GM13977 (cell line): ENCODE measurements at regions not wholly inside any gene's neighbourhood (a gene's known extent, or its start where the extent isn't known, plus 50 kb on each side); places are given as distances from the start of the nearest gene placed in this dataset.

ENCODE experiments used
- DNase-seq: peaks from one replicate; pipeline ENCODE4 v3.0.0; 2012; ENCODE audit warnings: low spot score
- in situ Hi-C: fragments of 300-500 bp; cut with MboI; formaldehyde crosslinking; loops from one replicate; pipeline ENCODE4 v1.12.0; 2022; ENCODE audit warnings: low sequenced_read_pairs, low pct_unique_long_range_greater_than_20kb, mixed read lengths, inconsistent platforms; ENCODE audit not compliant: unreplicated experiment
- TF ChIP-seq, protein P1 (sequence below): IDR thresholded peaks from 2 replicates; pipeline ENCODE4 v1.5.1; 2012; ENCODE audit warnings: mild to moderate bottlenecking, control low read depth; ENCODE audit not compliant: insufficient read depth; ENCODE audit errors: extremely low read depth, missing control alignments

DNA sequence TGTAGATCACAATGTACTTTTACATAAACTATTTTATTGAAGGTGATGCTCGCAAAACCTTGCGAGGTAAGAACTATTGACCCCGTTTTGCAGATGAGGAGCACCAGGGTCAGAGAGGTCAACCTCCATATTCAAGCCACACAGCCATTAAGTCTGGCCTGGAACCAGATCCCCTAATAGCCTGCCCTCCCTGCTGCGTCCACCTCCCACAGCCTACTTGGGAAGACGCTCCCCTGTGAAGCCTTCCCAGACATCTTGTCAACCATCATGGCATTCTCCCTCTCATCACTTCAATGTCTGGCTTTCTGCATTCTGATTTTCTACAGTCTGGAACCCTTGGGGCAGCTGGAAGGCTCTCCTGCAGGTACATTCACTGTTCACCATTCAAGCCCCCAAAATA lies 101.0 kb downstream of the TTC32 start:
- no peak for DNase-seq
- in situ Hi-C loops = no loop called here
- TF ChIP-seq, protein P1, sequence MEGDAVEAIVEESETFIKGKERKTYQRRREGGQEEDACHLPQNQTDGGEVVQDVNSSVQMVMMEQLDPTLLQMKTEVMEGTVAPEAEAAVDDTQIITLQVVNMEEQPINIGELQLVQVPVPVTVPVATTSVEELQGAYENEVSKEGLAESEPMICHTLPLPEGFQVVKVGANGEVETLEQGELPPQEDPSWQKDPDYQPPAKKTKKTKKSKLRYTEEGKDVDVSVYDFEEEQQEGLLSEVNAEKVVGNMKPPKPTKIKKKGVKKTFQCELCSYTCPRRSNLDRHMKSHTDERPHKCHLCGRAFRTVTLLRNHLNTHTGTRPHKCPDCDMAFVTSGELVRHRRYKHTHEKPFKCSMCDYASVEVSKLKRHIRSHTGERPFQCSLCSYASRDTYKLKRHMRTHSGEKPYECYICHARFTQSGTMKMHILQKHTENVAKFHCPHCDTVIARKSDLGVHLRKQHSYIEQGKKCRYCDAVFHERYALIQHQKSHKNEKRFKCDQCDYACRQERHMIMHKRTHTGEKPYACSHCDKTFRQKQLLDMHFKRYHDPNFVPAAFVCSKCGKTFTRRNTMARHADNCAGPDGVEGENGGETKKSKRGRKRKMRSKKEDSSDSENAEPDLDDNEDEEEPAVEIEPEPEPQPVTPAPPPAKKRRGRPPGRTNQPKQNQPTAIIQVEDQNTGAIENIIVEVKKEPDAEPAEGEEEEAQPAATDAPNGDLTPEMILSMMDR = no peak

DNA sequence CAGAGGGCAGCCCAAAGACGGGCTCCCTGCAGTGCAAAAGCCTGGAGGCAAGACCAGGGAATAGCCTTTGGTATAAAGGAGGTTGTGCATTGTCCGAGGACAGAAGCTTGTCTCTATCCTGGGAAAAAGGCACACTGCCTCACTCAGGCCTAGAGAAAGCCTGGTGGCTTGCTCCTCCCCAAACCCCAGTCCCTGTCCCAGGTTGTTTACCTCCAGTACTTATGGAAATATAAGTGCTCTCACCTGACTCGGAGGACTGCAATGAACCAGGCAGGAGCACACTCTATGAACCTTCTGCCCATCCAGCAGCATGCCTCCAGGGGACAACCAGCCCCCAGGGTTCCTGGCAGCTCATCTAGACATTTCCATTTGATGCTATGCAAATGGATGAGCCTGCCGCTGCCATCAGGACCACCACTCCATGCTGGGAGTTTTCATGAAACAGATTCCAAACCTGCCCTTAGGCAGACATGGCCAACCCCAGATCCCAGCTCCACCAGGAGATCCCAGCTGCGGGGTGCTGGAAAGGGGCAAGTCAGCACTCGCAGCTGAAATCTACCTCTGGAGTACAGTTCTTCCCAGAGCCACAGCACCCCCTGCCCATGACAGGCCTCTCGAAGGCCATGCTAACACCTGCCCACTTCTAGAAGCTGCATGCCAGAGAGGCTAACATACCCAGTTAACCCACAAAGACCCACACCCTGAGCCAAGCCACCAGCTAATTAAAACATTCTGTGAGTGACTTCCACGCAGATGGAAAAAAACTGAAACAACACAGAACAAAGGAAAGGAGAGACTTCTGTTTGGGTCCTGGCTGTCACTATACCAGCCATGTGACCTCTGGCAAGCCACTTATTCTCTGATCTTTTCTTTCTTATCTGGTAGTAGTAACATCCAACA lies 101.7 kb downstream of the TTC32 start:
- DNase-seq = no peak
- in situ Hi-C loops = no loop called here
- TF ChIP-seq, protein P1 = no peak

DNA sequence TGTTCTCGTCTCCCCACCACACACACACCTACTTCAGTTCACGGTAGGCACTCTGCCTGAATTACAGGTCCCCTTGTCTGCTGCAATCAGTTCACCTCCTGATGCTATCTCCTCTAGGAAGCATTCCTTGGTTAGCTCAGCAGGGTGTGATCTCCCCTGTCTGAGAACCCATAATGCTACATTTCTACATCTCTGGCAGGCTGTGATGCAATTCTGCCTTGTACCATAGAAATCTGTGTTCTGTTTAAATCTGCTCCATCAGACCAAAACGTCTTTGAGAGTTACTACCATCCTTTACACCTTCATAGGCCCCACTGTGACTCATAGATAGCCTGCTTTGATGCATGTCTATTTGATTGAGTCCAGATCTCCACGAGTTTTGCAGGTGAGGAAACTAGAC lies 103.9 kb downstream of the TTC32 start:
- in situ Hi-C loops = no loop called here
- TF ChIP-seq, protein P1 = no peak
- DNase-seq = no peak

DNA sequence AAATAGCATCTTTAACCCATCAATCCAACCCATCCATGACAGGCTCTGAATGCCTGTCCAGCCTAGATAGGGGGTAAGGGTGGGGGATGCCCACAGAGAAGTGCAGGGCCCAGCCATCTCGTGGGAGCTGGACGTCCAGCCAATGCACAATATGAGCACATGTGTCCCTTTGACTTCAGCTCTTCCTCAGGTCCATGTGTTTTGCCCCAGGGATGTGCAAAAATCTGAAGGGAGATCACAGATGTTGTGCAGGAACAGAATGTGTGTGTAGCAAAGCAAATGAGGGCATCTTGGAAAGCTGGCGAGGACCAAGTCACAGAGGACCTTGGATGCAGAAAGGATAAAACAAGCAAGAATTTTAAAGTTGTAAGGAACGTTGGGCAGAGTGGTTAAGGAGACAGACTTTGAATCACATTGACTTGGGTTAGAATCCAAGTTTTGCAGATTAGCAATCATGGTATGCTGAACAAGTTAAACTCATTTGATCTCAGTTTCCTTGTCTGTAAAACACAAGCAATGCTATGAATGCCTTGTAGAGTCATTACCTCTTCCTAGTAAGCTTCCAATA lies 104.5 kb downstream of the TTC32 start:
- in situ Hi-C loops = no loop called here
- TF ChIP-seq, protein P1 = no peak
- DNase-seq = no peak

DNA sequence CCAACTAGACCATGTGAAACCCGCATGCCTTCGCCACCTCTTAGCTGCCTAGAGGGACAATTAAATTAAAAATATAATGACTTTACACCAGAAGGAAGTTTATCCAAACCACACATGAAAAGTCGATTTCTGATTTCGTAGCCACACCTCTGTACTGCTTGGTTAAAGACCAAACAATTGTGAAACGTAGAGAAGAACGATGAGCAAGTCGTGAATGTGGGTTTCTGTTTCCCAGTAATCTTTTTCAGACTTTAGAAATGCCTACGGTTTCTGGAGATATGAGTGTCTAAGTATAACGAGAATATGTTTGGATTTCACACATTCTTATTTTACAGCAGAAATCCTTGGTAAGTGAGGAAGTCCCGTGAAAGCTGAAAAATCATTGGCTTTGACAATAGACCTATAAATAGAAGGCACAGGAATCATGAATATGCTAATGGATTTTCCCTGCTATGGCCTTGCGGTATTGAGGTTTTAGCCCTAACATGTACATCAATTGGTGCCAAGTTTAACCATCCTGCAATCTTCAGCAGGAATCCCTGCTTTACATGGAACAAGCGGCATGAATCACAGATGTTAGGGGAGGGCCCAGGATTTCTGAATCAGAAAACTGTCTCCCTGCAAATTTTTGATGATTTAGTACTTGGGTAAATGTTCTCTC lies 105.6 kb downstream of the TTC32 start:
- in situ Hi-C loops = no loop called here
- TF ChIP-seq, protein P1 = no peak

DNA sequence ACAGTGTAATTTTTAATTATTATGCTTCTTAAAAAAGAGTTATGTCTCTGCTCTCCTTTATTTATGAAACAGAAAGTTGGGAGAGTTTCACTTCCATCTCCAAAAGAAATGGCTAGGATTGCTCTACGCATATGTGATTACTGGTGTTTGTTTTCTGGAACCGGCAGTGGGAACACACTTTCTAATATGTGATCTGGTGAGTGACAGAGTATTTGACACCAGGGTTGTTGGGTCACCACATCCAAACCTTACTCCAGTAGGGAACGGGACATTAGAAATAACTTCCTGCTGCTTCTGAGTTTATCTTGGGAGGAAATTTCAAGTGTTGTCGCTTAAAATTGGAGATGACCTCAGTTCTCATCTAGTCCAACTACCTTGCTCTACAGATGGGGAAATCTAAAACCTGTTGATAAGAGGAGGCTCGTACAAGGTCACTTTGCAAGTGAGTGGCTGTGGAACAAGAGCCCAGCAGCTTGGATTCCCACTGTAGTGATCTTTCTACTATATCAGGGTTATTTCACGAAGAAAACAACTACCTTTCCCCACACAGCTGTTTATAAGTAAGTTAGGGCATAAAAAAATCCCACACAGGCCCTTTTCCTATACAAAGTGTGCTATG lies 108.5 kb downstream of the TTC32 start:
- in situ Hi-C loops = no loop called here
- TF ChIP-seq, protein P1 = no peak
- DNase-seq = no peak

More for the DNA sequence above, 105.6 kb downstream of the TTC32 start:
- DNase-seq = no peak
